Daoy (cell line): ENCODE measurements at regions not wholly inside any gene's neighbourhood (a gene's known extent, or its start where the extent isn't known, plus 50 kb on each side); places are given as distances from the start of the nearest gene placed in this dataset.
"Not testable (repeated sequence)": the region's sequence is repeated elsewhere in the genome, so short reads cannot be mapped to it uniquely, and the experiment has no call there.

ENCODE experiments used
- DNase-seq: peaks from one replicate; pipeline ENCODE4 v3.0.0-alpha.2; 2015; ENCODE audit warnings: low read depth

DNA sequence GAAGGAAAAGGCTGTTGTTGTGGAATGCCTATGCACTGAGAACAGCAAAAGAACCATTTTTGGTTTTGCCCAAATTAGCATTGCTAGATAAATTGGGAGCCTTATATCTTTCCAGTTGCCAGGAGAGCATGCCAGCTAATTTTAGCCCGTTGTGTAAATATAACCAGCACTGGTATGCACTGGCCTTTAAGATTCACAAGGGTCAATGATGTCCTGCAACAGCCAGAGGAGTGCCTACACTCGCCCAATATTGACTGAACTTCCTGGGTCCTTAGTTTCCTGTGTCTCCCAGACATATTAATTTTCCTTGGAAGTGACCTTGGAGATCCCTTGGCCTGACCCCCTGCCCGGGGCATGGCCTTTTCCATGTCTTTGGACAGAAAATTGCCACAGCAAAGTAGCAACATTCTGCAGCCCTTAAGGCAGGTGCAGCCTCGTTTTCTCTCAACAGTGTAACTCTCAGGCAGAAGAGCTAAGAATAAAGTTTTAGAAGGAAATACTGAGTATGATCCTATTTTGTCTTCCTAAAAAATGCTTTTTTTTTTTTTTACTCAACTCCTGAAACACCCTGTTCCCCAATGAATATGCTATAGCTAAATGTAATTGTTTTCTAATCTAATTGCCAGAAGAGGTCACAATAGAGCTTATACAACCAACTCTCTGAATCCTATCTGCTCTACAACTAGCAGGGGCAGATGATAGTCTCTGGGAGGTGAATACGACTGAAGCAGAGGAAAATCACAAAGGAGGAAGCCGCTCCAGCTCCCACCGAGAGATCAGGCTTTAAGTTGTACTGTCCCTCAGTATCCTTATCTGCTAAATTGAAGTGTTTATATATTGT is 131.9 kb upstream of the PCGF5 start:
- no peak for DNase-seq

DNA sequence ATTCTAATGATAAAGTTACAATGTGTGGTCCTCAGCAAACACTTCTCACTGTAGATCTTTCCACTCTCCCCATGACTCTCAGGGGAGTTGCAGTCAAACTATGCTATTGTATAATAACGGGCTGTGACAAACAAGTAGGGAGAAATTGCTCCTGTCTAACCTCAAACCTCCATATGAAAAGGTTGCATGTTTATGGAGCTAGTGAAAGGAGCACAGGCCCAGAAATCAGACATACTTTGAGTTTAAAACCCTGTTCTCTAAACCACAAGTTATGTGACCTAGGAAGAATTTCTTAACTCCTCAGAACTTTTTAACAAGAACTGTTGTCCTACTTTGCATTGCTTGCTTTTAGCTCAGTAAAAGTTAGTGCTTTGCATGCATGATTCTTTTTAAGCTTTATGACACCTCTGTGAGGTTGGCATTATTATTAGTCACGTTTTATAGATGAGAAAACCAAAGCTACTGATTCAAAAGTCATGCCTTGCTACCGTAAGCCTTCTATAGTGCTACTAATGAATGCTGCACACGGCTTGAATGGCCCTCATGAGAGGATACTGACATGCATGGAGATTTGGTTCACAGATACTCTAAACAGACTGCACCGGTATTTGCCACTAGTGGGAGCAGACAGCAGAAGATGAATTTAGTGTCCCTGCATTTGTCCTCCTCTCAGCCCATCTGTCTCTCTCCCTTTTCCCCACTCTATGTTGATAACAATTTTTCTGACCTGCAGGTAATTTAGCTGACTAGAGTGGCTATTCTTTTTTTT is 129.5 kb upstream of the PCGF5 start:
- DNase-seq = no peak

DNA sequence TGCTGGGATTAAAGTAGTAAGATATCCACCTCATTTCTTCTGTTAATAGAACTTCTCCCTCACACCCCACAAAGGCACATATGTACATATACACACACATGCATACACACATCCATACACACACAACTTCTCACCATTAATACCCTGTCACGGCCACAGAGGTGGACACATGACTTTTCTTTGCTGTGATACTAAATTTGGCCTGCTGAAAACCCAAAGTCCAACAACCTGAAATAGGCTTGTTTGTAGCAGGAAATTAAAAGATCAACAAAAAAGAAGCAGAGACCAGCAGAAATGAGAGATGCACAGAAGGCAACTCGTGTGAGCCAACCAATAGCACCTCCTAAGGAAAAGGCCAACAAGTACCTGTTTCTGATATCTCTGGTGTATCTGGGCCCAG is 128.7 kb upstream of the PCGF5 start:
- DNase-seq = no peak

DNA sequence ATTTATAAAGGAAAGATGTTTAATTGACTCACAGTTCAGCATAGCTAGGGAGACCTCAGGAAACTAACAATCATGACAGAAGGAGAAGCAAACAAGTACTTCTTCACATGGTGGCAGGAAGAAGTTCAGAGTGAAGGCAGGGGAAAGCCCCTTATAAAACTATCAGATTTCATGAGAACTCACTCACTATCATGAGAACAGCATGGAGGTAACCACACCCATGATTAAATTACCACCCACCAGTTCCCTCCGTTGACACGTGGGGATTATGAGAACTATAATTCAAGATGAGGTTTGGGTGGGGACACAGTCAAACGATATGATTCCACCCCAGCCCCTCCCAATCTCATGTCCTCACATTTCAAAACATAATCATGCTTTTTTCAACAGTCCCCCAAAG is 124.2 kb upstream of the PCGF5 start:
- no peak for DNase-seq

DNA sequence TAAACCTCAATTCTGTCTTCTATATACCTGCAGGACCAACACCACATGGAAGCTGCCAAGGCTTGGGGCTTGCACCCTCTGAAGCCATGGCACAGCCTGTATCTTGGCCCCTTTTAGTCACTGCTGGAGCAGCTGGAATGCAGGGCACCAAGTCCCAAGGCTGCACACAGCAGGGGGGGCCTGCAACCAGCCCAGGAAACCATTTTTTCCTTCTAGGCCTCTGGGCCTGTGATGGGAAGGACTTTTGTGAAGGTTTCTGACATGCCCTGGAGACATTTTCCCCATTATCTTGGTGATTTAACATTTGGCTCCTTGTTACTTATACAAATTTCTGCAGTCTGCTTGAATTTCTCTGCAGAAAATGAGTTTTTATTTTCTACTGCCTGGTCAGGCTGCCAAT is 123.2 kb upstream of the PCGF5 start:
- DNase-seq = no peak

DNA sequence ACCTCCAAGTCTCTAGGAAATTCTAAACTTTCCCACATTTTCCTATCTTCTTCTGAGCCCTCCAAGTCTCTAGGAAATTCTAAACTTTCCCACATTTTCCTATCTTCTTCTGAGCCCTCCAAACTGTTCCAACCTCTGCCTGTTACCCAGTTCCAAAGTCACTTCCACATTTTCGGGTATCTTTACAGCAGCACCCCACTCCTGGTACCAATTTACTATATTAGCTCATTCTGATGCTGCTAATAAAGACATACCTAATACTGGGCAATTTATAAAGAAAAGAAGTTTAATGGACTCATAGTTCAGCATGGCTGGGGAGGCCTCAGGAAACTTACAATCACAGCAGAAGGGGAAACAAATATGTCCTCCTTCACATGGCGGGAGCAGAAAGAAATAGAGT is 122.4 kb upstream of the PCGF5 start:
- DNase-seq = not testable (repeated sequence)

DNA sequence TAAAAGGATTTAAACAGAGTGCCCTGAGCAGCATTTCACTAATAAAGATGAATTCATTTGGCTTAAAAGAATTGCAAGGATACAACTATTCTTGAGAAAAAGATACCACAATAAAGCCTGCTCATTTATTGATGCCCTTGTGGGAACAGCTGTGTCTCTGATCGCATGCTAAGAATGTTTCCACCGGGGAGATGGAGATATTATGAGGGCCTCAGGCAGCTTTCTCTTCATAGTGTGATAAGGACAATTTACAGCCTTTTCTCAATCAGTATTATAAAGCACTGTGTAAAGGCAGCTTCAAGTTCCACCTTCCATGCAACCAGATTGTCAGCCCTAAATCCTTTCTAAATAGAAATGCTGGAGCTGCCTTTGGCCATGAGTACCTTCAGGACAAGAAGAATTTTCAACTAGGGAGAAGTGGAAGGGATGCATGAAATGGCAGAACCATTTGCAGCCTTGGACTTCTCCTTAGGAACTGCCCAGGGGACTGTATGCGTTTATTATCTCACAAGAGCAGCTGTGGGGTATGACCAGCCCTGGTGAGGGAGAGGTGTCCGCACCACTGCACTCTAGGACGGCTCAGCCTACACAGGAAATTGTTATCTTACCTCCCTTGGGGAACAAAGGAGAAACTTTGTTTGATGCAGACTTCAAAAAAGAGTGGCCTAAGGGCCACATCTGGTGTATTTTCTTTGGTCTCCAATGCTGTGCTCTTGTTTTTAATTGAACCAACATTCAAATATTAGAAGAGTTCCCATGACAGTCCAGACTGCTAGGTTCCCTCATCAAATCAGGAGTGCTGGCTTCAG is 116.9 kb upstream of the PCGF5 start:
- peak; percentile 6 for DNase-seq

DNA sequence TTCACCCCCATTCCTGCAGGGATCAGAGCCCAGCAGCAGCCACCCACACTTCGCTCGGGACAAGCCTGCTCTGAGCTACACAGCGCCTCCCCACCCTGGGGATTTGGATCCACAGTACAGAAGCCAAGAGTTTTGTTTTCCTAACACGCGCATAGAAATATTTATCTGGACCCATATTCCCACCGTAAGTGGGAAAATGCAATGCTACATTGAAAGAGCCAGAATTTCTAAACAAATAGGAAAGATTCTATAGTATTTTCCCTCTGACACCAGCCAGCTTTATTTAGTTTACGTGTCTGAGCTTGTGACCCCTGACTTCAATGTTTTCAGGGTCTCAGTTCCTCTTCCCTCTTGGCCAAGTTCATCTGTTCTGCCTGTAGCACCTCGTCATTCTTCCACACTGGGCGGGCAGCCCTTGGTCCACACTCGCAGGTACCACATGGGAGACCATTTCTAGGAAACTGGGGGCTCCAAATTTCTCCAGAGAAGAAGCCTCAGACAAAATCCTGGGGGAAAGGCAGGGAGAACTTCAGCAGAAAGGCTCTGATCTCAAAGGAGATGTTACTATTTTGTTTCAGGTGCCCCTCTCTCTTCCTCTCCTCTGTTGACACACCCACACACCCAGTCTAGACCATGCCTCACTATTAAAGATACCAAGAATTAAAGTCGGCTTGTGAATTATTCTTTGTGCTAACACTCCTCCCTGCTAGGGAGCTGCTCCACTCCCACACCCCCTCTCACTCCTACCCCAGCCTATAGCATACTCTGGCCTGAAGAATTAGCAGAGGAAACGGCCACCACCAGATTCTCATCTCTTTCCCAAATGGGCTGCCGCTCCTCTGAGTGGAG is 116.0 kb upstream of the PCGF5 start:
- DNase-seq = no peak

DNA sequence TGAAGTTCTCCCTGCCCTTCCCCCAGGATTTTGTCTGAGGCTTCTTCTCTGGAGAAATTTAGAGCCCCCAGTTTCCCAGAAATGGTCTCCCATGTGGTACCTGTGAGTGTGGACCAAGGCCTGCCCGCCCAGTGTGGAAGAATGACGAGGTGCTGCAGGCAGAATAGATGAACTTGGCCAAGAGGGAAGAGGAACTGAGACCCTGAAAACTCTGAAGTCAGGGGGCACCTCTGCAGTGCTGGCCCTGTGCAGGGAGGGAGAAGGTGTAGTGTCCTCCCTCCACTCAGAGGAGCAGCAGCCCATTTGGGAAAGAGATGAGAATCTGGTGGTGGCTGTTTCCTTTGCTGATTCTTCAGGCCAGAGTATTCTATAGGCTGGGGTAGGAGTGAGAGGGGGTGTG is 115.2 kb upstream of the PCGF5 start:
- DNase-seq = no peak

DNA sequence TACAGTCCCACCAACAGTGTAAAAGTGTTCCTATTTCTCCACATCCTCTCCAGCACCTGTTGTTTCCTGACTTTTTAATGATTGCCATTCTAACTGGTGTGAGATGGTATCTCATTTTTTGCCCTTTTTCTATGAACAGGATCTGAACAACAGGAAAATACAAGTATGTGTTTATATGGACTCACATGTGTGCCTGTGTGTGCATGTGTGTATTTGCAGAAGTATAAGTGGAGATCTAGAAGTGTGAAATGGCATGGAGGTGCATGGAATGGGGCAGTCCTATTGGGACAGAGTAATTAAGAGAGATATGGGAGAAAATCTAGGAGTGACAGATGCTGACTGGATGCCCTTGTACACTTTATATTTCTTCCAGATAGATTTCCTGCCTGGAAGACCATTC is 111.6 kb upstream of the PCGF5 start:
- DNase-seq = no peak

DNA sequence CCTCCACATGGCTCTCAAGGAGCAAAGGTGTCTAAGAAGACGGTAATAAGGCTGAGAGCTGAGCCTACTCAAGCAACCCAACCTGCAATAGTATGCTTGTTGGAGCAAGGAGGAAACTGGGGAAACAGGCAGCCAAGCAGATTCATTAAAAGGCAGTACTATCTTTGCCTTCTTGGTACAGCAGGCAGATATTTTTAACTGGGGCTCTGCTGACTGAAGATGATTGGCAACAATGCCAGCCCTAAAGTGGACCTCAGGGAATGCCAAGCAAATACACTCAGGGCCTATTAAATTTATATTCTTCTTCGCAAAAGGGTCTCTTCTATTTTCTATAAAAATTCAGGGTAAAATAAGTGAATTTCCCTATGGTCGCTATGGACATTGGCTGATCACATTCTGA is 109.4 kb upstream of the PCGF5 start:
- DNase-seq = no peak

DNA sequence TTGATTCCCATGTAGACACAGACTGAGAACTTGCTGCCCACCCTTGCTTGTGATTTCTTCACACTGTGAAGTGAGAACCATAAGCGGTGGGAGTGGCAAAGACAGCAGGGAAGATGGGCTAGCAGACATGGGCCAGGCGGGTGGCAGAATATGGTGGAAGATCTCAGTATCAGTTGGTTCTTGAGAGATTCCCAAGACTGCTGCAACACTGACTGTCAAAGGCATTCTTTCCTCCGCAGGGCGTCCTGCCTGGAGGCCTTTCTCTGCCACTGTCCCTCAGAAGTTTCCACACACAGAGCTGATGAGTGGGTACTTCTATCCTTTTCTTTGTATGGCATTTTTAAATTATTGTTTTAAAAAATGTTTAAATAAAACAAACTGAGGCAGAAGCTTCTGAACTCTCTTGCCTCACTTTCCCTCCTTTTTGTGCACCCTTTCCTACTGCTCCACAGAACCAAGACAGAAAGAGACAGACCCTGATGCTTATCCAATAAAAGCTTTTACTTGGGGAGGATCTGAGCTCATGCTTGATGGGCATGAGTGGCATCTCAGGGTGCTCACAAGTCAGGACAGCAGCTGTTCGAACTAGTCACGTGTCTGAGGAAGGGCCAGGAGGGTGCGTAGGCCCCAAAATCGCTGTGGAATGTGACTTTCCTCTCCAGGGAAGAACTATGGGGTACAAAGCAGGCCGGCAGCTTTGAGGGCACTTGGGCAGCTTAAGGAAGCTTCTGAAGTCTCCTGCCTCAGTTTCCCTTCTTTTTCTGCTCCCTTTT is 104.7 kb upstream of the PCGF5 start:
- DNase-seq = no peak

DNA sequence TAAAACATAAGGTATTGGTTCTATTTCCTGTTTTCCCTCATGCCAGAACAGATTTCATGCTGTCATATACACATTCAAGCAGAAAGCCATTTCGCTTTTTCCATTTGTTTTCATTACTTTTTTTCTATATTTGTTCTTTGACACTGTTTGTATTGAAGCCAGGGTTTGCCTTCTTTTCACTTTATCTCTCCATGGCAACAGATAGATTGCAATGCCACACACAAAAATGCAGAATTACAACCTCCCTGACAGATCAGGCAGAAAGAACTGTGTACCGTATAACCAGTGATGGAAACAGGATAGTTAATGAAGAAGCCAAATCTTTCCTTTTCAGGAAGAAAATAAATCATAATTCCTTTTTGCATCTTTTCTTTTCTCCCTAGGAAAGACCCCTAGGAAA is 103.0 kb upstream of the PCGF5 start:
- DNase-seq = no peak

DNA sequence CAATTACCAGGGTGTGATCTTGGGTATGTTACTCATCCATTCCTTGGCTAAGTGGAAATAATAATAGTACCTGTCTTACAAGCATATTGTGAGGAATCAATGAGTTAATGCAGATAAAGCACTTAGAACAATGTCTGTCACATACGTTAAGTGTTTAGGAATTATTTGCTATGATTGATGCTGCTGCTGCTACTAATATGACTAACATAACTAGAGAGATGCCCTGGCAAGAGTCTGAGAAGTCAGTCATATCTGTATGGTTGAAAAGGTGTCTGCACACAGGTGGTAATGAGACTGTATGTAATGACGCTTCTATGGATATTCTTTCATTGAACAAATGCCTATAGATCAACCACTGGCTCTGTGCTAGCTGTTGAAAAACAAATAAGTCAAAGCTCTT is 100.1 kb upstream of the PCGF5 start:
- DNase-seq = no peak

DNA sequence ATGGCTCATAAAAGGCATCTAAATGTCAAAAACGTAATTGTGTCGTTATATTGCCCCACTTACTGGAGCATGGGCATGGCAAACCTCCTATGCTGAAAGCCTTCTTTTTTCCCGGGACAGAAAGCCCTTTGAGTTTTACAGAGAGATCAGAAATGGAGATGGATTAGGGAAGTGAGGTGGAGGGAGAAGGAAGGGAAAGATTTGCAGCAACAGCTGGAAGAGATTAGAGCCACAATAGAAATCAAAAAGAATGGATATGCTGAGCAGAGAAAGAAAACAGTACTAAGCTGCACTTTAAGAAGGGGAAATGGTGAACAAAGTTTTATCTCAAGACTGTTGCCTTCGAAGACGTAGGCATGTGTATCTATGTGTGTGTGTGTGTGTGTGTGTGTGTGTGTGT is 97.2 kb upstream of the PCGF5 start:
- no peak for DNase-seq

DNA sequence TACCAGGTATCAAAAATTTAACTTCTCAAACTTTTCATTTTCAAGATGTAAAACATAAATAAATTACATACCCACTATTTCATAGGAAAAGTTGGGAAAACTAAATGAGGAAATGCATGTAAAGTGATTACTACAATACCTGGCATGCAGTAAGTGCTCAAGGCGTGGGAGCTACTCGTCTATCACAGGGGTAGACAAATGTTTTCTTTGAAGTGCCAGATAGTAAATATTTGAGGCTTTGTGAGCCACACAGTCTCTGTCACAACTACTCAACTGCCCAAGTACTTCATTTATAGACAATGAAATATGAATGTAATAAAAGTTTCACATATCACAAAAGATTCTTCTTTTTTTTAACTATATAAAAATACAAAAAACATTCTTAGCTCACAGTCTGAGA is 96.4 kb upstream of the PCGF5 start:
- no peak for DNase-seq

DNA sequence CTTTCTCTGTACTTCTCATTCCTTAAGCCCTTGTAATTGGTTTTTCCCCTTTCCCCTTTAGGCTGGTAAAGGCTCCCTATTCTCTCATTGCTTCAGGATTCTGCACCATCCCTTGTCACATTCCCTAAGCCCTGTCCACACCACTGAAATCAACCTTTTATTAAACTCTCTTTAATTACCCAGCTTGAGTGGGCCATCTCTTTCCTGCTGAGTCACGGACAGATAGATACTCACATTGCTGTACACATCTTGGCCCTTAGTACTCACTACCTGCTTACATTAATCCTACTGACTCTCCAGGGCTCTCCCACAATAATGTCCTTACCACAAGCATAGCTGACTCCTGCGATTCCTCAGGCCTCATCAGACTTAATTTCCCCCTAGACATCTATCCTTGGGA is 94.0 kb upstream of the PCGF5 start:
- no peak for DNase-seq

DNA sequence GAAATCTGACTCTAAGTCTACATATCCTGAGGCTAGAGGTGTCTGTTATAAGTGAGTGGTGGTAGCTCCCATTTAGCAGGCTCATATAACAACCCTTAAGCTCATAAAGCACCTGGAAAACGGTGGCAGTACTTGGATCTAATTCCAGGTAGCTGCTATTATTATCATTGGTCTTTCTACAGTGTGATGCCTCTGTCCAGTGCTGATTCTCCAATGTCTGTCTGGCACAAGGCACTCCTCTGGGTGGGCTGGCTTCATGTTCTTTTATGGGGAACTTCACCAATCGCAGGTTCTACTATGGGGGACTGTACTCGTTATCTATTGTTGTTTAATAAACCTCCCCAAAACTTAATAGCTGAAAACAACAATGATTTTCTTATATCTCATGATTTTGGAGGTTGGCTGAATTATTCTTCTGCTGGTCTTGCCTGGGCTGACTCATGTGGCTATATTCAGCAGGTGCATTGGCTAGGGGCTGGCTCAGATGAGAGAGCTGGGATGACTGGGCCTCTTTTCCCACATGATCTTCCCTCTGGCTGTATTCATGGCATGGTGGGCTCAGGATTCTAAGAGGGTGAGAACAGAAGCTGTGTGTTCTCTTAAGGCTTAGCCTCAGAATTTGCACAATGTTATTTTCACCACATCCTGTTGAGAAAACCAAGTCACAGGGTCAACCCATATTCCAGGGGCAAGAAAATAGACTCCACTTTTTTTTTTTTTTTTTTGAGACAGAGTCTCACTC is 93.0 kb upstream of the PCGF5 start:
- DNase-seq = no peak

DNA sequence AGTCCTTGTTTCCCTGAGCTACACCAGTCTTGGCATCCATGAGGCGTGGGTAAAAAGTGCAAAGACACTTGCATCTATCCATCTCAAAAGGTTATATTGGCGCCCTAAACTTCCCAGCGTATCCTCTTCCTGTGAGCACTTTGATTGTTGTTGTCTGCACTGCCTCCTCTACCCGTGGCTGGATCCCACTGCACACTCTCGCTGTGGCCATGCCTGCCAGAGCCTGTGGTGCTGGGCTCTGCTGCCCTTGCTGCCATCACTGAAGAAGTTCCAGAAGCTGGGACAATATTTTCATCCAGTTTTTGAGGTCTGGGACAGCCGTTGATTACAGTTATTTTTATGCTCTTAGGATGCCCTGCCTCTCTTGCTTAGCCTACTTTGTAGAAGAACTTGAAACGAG is 85.3 kb upstream of the PCGF5 start:
- no peak for DNase-seq

DNA sequence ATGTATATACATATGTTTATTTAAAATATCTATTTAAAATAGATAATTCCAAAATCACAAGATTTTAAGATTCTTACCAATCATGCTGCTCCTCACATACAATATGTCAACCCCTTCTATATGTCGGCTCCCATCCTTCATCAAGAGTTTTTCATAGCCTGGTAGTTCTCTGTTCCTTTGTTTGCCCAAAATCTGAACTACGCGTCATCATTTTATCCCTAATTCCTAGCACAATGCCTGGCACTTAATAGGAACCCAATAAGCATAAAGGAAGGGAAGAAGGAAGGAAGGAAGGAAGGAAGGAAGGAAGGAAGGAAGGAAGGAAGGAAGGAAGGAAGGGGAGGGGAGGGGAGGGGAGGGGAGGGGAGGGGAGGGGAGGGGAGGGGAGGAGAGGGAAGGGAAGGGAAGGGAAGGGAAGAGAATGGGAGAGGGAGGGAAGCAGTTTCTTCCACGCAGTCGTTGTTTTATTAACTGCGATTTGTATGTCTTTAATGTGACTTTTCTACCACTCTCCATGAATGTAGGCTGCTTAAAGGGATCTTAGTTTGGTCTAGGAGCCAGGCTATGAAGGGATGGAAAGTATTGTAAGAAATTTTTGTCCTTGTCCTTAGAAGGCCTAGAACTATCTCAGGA is 83.3 kb upstream of the PCGF5 start:
- DNase-seq = no peak
